ENCODE measurements at regions not wholly inside any gene's neighbourhood (a gene's known extent, or its start where the extent isn't known, plus 50 kb on each side); places are given as distances from the start of the nearest gene placed in this dataset.

GRCh38 chr5:15439801-15440200 lies 60.2 kb upstream of the FBXL7 start:
- WGBS, 2 donors: 28 to 43% methylated on average over 1 of the region's 1 CpG
- intact Hi-C loops (cut with DNase I): no loop called here
- H3K27me3 ChIP-seq: no peaks in the 10 kb centered on the region

GRCh38 chr5:15433709-15434108 lies 66.3 kb upstream of the FBXL7 start:
- no peaks in the 10 kb centered on the region for H3K9me3 ChIP-seq
- H3K4me3 ChIP-seq: no peak overlapping the region
- no peaks in the 10 kb centered on the region for H3K36me3 ChIP-seq
- H3K27me3 ChIP-seq: no peaks in the 10 kb centered on the region
- ATAC-seq: no peak
- FAIRE-seq: no peak
- no peaks in the 10 kb centered on the region for H3K4me1 ChIP-seq
- no peak for TF ChIP-seq CTCF (IDR thresholded peaks at IDR 0.05)
- 51 to 69% methylated on average over 3 of the region's 3 CpGs for WGBS, 2 donors
- H3K27ac ChIP-seq: no peak overlapping the region
- no peak for DNase-seq
- intact Hi-C loops (cut with DNase I): no loop called here

More at GRCh38 chr5:15439801-15440200, 60.2 kb upstream of the FBXL7 start:
- no peaks in the 10 kb centered on the region for H3K4me1 ChIP-seq
- FAIRE-seq (no peak), DNase-seq (no peak), ATAC-seq (no peak)
- no peaks in the 10 kb centered on the region for H3K9me3 ChIP-seq
- no peak for TF ChIP-seq CTCF (IDR thresholded peaks at IDR 0.05)
- no peak overlapping the region for H3K4me3 ChIP-seq
- H3K27ac ChIP-seq: no peak overlapping the region
- no peaks in the 10 kb centered on the region for H3K36me3 ChIP-seq

- no peak overlapping the region for H3K4me3 ChIP-seq
- H3K36me3 ChIP-seq: no peaks in the 10 kb centered on the region
- no peak overlapping the region for H3K27ac ChIP-seq
- DNase-seq (no peak), FAIRE-seq (no peak), ATAC-seq (no peak)
- no peaks in the 10 kb centered on the region for H3K9me3 ChIP-seq
- TF ChIP-seq CTCF (IDR thresholded peaks at IDR 0.05): no peak
- H3K27me3 ChIP-seq: no peaks in the 10 kb centered on the region
- WGBS, 2 donors: 34 to 38% methylated on average over 3 of the region's 3 CpGs
- intact Hi-C loops (cut with DNase I): no loop called here
- no peaks in the 10 kb centered on the region for H3K4me1 ChIP-seq
Observed at GRCh38 chr5:15431923-15432322, 68.1 kb upstream of the FBXL7 start.

- H3K27me3 ChIP-seq: no peaks in the 10 kb centered on the region
- intact Hi-C loops (cut with DNase I): no loop called here
- no peaks in the 10 kb centered on the region for H3K9me3 ChIP-seq
- no peak for TF ChIP-seq CTCF (IDR thresholded peaks at IDR 0.05)
- FAIRE-seq (no peak), ATAC-seq (no peak), DNase-seq (no peak)
- H3K27ac ChIP-seq: no peak overlapping the region
- WGBS, 2 donors: 17 to 22% methylated on average over 6 of the region's 6 CpGs
- H3K4me3 ChIP-seq: no peak overlapping the region
- no peaks in the 10 kb centered on the region for H3K36me3 ChIP-seq
- H3K4me1 ChIP-seq: no peaks in the 10 kb centered on the region
Observed at GRCh38 chr5:15425766-15426165, 74.2 kb upstream of the FBXL7 start.

- no peak overlapping the region for H3K27ac ChIP-seq
- H3K27me3 ChIP-seq: no peaks in the 10 kb centered on the region
- intact Hi-C loops (cut with DNase I): no loop called here
- FAIRE-seq (no peak), DNase-seq (no peak), ATAC-seq (no peak)
- no peaks in the 10 kb centered on the region for H3K4me1 ChIP-seq
- H3K36me3 ChIP-seq: no peaks in the 10 kb centered on the region
- H3K9me3 ChIP-seq: no peaks in the 10 kb centered on the region
- 41 to 47% methylated on average over 3 of the region's 3 CpGs for WGBS, 2 donors
- no peak overlapping the region for H3K4me3 ChIP-seq
- no peak for TF ChIP-seq CTCF (IDR thresholded peaks at IDR 0.05)
Observed at GRCh38 chr5:15424769-15425168, 75.2 kb upstream of the FBXL7 start.
